OCI-LY1 (cell line): ENCODE measurements at regions not wholly inside any gene's neighbourhood (a gene's known extent, or its start where the extent isn't known, plus 50 kb on each side); places are given as distances from the start of the nearest gene placed in this dataset.

Source experiments
- H2AFZ ChIP-seq: fragments of 200-600 bp; sonication (generic), shearing (Covaris generic); 2 replicates; pipeline ENCODE4 v1.6.0; 2014; ENCODE audit warnings: antibody characterized with exemption, mild to moderate bottlenecking, low read length
- H3F3A ChIP-seq: fragments of 200-600 bp; sonication (generic), shearing (Covaris generic); 2 replicates; pipeline ENCODE4 v1.6.0; 2014; ENCODE audit warnings: mild to moderate bottlenecking, antibody characterized with exemption, low read length, moderate library complexity; ENCODE audit not compliant: insufficient read depth
- H3K27ac ChIP-seq: fragments of 200-600 bp; sonication (generic); 2 replicates; pipeline ENCODE4 v1.5.1; 2014; ENCODE audit warnings: low read length, mixed run types, mild to moderate bottlenecking, low read depth; ENCODE audit not compliant: poor library complexity, severe bottlenecking
- H3K27me3 ChIP-seq: fragments of 200-600 bp; sonication (generic); 2 replicates; pipeline ENCODE4 v1.6.0; 2014; ENCODE audit warnings: antibody characterized with exemption, mild to moderate bottlenecking, low read length, moderate library complexity; ENCODE audit not compliant: insufficient read depth
- H3K36me3 ChIP-seq: fragments of 200-600 bp; sonication (generic); 2 replicates; pipeline ENCODE4 v1.6.1; 2014; ENCODE audit warnings: mild to moderate bottlenecking, antibody characterized with exemption, low read length, moderate library complexity, mixed read lengths; ENCODE audit not compliant: insufficient read depth
- H3K4me1 ChIP-seq: fragments of 200-600 bp; sonication (generic); 2 replicates; pipeline ENCODE4 v1.5.1; 2014; ENCODE audit warnings: mild to moderate bottlenecking, low read length, moderate library complexity; ENCODE audit not compliant: insufficient read depth, severe bottlenecking
- H3K4me2 ChIP-seq: fragments of 200-600 bp; sonication (generic), shearing (Covaris generic); 2 replicates; pipeline ENCODE4 v1.6.1; 2014; ENCODE audit warnings: low read length
- H3K4me3 ChIP-seq: fragments of 200-600 bp; sonication (generic); 2 replicates; pipeline ENCODE4 v1.5.1; 2014; ENCODE audit warnings: low read length, low read depth, mild to moderate bottlenecking, mixed read lengths; ENCODE audit not compliant: poor library complexity, severe bottlenecking
- H3K79me2 ChIP-seq: fragments of 200-600 bp; shearing (Covaris generic); 2 replicates; pipeline ENCODE4 v1.6.1; 2016; ENCODE audit warnings: mixed run types, low read length, mixed read lengths; ENCODE audit not compliant: insufficient read depth
- H3K9ac ChIP-seq: fragments of 200-600 bp; sonication (generic), shearing (Covaris generic); 2 replicates; pipeline ENCODE4 v1.6.1; 2014; ENCODE audit warnings: mild to moderate bottlenecking, low read length, mixed read lengths
- H3K9me2 ChIP-seq: fragments of 200-600 bp; sonication (generic), shearing (Covaris generic); 2 replicates; pipeline ENCODE4 v1.6.1; 2014; ENCODE audit warnings: low read depth, mild to moderate bottlenecking, low read length, mixed read lengths
- H3K9me3 ChIP-seq: fragments of 200-600 bp; shearing (Covaris generic); 2 replicates; pipeline ENCODE4 v1.6.1; 2014; ENCODE audit warnings: low read length, mixed read lengths
- H4K20me1 ChIP-seq: fragments of 200-600 bp; sonication (generic), shearing (Covaris generic); 2 replicates; pipeline ENCODE4 v1.6.0; 2016; ENCODE audit warnings: mild to moderate bottlenecking, low read length; ENCODE audit not compliant: insufficient read depth
- EZH2 ChIP-seq: fragments of 200-600 bp; sonication (generic), shearing (Covaris generic); IDR thresholded peaks from 2 replicates; pipeline ENCODE4 v1.8.0; 2017; ENCODE audit warnings: borderline replicate concordance, mixed run types, mild to moderate bottlenecking, antibody characterized with exemption, low read length, moderate library complexity, mixed read lengths
- TF ChIP-seq, protein P1 (sequence below): fragments of 200-600 bp; sonication (generic), shearing (Covaris generic); IDR thresholded peaks from 2 replicates; pipeline ENCODE4 v1.5.1; 2017; ENCODE audit warnings: mild to moderate bottlenecking, antibody characterized with exemption, low read length, moderate library complexity, mixed read lengths

DNA sequence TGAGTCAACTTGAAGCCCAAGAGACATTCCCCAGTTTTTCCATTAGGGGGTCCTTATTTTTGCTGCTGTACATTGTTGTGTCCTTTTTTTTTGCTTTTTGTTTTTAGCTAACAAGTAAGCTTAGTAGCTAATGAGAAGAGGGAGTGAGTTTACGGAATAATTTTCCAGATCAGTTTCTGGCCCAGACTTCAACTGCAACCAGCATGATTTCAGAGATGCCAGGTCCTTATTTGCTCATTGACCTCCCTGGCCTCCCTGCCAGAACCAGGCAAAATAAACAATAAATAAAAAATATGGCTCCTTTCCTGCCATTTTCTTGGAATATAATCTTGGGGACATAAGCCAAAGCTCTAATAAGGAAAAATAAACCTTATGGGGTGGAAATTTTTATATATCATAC lies 185.9 kb downstream of the FAT3 start:
- Histone ChIP-seq H3K4me3 (no peak overlapping the region), H3K9me3 (no peaks in the 10 kb centered on the region), H3K9me2 (no peaks in the 10 kb centered on the region), H3K27me3 (no peaks in the 10 kb centered on the region), H3K27ac (no peak overlapping the region), H3K4me1 (no peaks in the 10 kb centered on the region), H3K9ac (no peak overlapping the region), H3K4me2 (no peak overlapping the region), H3K79me2 (no peaks in the 10 kb centered on the region), H4K20me1 (no peaks in the 10 kb centered on the region), H2AFZ (no peak overlapping the region), H3K36me3 (no peaks in the 10 kb centered on the region), H3F3A (no peaks in the 10 kb centered on the region)
- TF ChIP-seq, protein P1, sequence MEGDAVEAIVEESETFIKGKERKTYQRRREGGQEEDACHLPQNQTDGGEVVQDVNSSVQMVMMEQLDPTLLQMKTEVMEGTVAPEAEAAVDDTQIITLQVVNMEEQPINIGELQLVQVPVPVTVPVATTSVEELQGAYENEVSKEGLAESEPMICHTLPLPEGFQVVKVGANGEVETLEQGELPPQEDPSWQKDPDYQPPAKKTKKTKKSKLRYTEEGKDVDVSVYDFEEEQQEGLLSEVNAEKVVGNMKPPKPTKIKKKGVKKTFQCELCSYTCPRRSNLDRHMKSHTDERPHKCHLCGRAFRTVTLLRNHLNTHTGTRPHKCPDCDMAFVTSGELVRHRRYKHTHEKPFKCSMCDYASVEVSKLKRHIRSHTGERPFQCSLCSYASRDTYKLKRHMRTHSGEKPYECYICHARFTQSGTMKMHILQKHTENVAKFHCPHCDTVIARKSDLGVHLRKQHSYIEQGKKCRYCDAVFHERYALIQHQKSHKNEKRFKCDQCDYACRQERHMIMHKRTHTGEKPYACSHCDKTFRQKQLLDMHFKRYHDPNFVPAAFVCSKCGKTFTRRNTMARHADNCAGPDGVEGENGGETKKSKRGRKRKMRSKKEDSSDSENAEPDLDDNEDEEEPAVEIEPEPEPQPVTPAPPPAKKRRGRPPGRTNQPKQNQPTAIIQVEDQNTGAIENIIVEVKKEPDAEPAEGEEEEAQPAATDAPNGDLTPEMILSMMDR = no peak
- TF ChIP-seq EZH2 = no peak

DNA sequence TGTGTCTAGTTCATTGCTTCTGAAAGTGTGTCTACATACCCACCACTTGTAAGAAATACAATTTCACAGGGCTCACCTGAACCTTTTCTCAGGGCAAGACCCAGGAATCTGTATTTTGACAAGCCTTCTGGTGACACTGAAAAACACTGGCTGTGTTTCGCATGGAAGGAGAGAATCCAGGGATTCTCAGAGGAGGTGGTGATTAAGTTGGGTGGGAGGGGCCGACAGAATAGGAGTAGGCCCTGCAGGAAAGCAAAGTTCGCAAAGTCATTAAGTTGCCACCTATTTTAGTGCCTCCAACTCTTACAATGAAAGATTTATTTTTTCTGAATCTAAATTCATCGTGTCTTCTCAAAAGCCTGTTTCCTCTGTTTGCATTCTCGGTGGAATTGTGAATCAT lies 186.8 kb downstream of the FAT3 start:
- no peaks in the 10 kb centered on the region for H4K20me1 ChIP-seq
- H3K27ac ChIP-seq = no peak overlapping the region
- H3F3A ChIP-seq = no peaks in the 10 kb centered on the region
- H3K9me2 ChIP-seq = no peaks in the 10 kb centered on the region
- no peak overlapping the region for H3K4me2 ChIP-seq
- H3K79me2 ChIP-seq = no peaks in the 10 kb centered on the region
- no peak overlapping the region for H2AFZ ChIP-seq
- no peaks in the 10 kb centered on the region for H3K9me3 ChIP-seq
- H3K27me3 ChIP-seq = no peaks in the 10 kb centered on the region
- no peak overlapping the region for H3K4me3 ChIP-seq
- TF ChIP-seq EZH2 = no peak
- TF ChIP-seq, protein P1 = no peak
- H3K9ac ChIP-seq = no peak overlapping the region
- H3K36me3 ChIP-seq = no peaks in the 10 kb centered on the region
- H3K4me1 ChIP-seq = no peaks in the 10 kb centered on the region

DNA sequence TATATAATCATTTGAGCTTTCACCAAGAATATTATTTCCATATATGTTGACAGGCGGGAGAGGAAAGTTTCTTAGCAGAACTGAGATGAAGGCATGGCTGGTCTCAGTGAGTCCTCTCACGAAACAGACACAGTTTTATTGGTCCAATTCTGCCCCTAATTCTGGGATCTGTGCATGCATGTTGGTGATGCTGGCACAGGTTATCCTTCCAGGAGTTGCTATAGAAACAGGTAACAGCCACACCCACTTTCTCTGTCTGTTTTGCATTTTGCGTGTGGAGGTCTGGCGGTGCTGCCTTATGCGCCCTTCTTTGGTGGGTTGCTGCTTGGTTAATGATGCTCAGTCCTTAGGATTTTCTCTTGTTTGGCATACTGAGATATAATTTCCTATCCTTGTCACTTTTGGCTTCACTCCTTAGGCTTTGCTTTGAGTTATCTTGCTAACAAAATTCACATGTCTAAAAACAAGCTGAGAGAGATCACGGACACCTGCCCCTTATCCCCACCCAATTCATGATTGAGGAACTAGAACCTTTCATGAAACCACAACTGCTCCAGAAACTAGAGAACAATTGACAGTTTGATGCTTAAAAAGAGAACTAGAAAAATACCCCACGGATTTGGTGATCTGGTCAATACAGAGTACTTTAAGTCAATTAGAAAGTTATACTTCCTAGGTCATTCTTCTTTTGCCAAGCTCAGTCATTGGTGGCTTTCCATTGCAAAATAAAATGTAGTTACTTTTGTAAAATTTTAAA lies 189.3 kb downstream of the FAT3 start:
- H3K4me3 ChIP-seq = no peak overlapping the region
- no peaks in the 10 kb centered on the region for H3F3A ChIP-seq
- H3K4me2 ChIP-seq = no peak overlapping the region
- no peaks in the 10 kb centered on the region for H3K79me2 ChIP-seq
- H3K9me3 ChIP-seq = no peaks in the 10 kb centered on the region
- no peaks in the 10 kb centered on the region for H3K36me3 ChIP-seq
- no peaks in the 10 kb centered on the region for H3K9me2 ChIP-seq
- H3K27ac ChIP-seq = no peak overlapping the region
- no peak overlapping the region for H3K9ac ChIP-seq
- no peak for TF ChIP-seq EZH2
- TF ChIP-seq, protein P1 = no peak
- H4K20me1 ChIP-seq = no peaks in the 10 kb centered on the region
- no peaks in the 10 kb centered on the region for H3K27me3 ChIP-seq
- H2AFZ ChIP-seq = no peak overlapping the region
- H3K4me1 ChIP-seq = no peaks in the 10 kb centered on the region
